ENCODE measurements at regions not wholly inside any gene's neighbourhood (a gene's known extent, or its start where the extent isn't known, plus 50 kb on each side); places are given as distances from the start of the nearest gene placed in this dataset.

DNA sequence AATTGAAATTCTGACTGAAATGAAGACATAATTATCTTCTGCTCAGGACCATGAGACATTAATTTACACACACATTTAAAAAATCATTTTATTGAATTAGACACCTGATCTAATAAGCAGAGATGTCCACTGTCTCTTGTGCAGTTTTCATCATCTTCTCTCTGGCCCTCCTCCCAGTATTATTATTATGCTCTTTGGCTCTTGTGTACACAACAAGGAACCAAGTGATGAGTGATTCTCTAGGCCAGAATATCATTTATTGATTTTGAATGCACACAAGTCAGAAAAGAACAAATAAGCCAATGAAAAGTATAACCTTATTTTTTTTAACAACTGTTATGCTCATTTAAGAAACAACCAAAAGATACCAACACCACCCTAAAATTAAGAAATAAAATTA lies 244.7 kb upstream of the KRR1 start:
- TF ChIP-seq, protein P1, sequence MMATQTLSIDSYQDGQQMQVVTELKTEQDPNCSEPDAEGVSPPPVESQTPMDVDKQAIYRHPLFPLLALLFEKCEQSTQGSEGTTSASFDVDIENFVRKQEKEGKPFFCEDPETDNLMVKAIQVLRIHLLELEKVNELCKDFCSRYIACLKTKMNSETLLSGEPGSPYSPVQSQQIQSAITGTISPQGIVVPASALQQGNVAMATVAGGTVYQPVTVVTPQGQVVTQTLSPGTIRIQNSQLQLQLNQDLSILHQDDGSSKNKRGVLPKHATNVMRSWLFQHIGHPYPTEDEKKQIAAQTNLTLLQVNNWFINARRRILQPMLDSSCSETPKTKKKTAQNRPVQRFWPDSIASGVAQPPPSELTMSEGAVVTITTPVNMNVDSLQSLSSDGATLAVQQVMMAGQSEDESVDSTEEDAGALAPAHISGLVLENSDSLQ (IDR thresholded peaks at IDR 0.05) = no peak
- no peak for TF ChIP-seq FOXK2 (IDR thresholded peaks at IDR 0.05)
- TF ChIP-seq BHLHE40 (IDR thresholded peaks at IDR 0.05; ENCODE audit: borderline replicate concordance) = no peak
- TF ChIP-seq SUZ12 (IDR thresholded peaks at IDR 0.05) = no peak
- no peak for TF ChIP-seq FOXM1 (IDR thresholded peaks at IDR 0.05; ENCODE audit: borderline replicate concordance)
- no peak for TF ChIP-seq SP1 (IDR thresholded peaks at IDR 0.05)
- no peak for TF ChIP-seq TARDBP (IDR thresholded peaks at IDR 0.05)
- no peak for TF ChIP-seq NFRKB (IDR thresholded peaks at IDR 0.05)
- TF ChIP-seq ZNF384 (IDR thresholded peaks at IDR 0.05) = no peak
- no peak for TF ChIP-seq ARNT (IDR thresholded peaks at IDR 0.05)
- TF ChIP-seq CTBP1 (IDR thresholded peaks at IDR 0.05; ENCODE audit: borderline replicate concordance) = no peak
- TF ChIP-seq ELF4 (IDR thresholded peaks at IDR 0.05) = no peak
- no peak for TF ChIP-seq L3MBTL2 (conservative IDR thresholded peaks at IDR 0.05)
- TF ChIP-seq LEF1 (IDR thresholded peaks at IDR 0.05; ENCODE audit: borderline replicate concordance) = no peak
